SIG-M5 (cell line): ENCODE measurements at regions not wholly inside any gene's neighbourhood (a gene's known extent, or its start where the extent isn't known, plus 50 kb on each side); places are given as distances from the start of the nearest gene placed in this dataset.

ENCODE experiments used
- DNase-seq: peaks from one replicate; lab custom pipeline; 2025; lab: John Stamatoyannopoulos, UW

DNA sequence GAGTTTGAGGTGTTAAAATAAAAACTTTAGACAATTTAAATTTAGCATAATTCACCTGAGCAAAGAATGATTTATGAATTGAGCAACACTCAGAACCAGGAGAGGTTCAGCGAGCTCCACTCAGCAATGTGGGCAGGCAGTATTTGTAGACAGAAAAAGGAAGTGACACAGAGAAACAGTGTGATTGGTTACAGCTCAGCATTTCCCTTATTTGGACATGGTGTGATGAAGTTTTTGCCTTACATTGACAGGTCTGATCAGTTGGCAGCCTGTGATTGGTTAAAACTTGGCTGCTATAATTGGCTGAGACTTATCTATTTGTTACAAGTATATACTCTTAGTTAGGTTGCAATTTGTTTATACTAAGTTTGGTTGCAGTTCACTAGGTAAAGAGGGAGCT lies 621.2 kb upstream of the PRMT6 start:
- no peak for DNase-seq

DNA sequence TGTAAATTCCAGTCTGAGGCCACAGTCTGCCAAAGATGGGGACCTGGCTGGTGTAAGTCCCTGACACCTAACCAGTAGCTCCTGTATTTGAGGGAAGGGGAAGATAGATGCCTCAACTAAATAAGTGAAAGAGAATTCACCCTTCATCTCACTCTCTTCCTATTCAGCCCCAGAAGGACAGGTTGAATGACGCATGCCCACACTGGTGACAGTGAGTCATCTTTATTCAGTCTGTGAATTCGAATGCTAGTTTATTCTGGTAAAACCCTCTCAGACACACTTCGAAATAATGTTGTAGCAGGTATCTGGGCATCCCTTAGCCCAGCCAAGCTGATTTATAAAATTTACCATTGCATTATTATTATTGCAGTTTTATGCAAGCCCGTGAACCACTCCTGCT lies 617.0 kb upstream of the PRMT6 start:
- DNase-seq = no peak

DNA sequence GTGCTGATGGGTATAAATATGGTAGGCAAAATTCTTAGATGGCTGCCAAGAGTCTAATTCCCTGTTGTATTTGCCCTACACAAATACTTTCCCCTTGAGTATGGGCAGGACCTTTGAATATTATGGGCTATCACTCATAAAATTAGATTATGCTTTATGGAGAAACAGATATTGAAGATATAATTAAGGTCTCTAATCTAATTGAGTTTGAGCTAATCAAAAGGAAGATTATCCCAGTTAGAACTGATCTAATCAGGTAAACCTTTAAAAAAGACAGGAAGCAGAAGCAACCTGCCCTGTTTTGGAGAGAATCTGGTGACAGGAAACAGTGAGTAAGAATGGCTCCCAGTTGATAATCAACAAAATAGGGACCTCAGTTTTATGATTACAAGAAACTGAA lies 609.0 kb upstream of the PRMT6 start:
- no peak for DNase-seq

DNA sequence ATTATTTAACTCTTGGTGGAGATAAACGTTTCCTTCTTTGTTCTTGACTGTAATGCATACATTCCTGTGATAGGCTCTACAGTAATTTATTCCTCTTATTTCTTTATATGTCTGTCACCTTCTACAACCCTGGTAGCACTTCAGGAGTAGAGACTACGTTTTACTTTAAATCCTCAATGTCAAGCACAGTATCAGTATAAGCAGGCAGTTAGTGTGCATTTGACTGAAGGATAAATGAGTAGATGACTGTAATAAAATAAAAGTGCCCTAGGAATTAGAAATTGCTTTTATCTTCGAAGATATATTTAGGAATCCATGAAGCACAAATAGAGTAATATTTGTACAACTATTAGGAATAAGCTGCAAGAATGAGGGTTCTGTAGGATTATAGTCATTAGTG lies 599.6 kb upstream of the PRMT6 start:
- DNase-seq = no peak

DNA sequence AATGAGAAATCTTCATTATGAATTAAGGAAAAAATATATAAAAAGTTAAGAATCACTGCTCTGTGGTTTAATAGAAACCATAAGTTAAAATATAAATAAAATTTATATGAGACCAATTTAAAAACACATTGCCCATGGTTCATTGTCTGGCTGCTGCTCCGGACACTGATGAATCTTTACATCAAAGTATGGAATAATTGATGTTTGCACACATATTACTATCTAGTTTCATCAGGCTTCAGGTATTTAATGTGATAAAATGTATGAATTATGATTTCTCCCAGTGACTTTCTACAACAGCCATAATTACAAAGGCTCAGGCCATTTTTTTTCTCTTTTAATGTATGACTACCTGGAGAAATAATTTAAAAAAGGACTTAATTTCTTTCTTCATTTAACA lies 599.1 kb upstream of the PRMT6 start:
- DNase-seq = no peak

DNA sequence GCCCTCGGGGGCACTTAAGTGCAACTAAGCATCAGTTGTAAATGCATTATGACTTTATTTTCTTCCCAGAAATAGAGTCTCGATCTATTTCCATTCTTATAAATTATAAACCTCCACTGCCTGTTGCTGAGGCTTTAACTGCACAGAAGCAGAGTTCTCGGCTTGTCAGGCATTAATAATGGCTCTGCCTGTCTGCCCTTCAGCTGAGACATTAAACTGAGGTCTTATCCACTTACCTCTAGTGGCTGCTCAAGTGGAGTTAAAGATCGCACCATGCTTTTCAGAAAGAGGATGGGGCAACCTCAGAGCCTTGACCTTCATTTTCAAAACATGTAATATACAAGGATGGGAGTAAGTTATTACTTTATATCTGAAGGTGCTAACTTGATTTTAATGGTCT lies 597.6 kb upstream of the PRMT6 start:
- DNase-seq = no peak

DNA sequence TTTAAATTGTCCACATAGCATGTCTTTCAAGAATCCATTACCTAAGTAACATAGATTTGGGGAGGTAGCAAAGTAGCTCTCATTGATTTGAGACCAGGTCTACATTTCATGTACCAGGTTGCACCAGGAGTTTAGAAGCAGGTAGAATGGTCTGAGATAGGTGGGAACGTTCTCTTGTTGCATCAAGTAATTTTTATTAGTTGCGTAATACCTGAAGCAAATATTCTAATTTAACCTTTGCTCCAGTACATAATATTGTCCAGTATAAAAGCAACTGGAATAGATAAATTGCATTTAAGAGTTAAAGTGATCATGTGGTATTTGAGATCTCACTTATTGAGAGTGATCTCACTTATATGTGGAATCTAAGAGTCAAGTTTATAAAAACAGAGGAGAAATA lies 597.1 kb upstream of the PRMT6 start:
- DNase-seq = no peak

DNA sequence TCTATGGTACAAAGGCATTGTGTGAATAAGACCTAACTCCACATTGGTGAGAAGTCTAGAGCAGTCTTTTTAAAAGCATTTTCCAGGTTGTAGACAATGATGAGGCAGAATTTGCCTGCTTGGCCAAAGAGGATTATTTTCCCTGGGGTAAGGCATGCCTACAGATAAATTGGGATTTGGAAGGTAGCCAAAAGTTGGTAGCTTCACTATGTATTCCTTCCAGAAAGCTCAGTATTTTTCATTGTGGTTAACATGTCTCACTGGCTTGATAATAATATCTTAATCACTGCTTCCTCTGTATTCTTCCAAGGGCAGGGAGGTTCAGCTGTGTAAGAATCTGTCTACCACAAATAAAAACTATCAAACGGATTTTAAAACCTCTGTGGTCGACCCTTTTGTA lies 590.8 kb upstream of the PRMT6 start:
- DNase-seq = no peak

DNA sequence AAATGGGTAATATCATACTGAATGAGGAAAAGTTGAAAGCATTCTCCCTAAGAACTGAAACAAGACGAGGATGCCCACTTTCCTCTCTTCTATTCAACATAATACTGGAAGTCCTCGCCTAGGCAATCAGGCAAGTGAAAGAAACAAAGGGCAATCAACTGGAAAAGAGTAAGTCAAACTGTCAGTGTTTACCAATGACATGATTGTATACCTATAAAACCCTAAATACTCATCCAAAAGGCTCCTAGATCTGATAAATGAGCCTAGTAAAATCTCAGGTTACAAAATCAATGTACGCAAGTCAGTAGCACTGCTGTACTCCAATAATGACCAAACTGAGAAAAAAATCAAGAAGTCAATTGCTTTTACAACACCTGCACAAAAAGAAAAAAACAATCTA lies 575.8 kb upstream of the PRMT6 start:
- no peak for DNase-seq

DNA sequence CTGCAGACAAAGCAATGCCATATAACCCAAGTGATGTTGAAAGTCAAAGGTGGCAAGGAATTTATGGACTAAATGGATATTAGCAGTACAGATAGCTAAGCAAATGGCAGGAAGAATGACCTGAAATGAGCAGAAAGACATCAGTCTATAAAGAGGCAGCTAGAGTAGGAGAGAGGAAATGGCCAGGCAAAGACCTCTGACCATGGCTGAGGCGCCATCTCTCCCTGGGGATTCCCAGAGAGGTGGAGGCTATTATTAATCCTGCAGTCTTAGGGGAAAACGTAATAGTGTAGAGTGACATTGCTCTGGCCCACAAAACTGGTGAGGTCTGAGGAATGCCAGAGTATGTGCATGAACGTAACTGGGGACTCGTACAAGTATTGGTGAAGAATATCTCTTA lies 563.6 kb upstream of the PRMT6 start:
- no peak for DNase-seq

DNA sequence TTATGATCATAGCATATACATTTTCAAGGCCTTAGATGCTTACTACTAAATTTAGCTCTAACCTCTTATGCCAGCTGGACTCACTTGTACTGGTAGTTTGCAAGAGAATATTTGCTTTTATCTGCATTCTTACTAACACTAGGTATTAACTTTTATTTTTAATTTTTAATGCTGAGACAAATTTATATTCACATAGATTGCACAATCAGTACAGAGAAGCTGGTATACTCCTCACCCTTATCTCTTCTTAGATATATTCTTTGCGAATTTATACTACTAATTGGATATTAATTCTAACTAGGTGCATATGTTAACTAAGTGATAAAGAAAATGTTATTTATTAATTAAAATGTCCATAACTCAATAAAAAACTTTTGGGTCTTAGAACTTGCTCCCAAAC lies 561.8 kb upstream of the PRMT6 start:
- no peak for DNase-seq

DNA sequence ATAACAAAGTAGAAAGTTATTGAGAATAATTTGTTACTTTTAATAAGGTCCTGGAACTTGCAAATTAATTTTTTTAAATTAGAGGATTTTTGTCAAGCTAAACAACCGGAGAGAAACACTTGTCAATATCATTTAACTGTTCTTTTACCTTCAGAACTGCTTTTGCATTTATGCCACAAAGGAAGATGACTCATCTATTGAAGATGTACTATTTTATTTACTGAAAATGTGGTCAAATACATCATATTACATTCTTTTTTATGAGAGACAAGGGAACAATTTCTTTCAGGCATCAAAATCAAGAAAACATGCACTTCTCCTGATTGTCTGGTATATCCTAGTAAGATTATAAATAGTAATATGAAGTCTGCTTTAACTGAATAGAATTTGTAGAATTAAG lies 558.2 kb upstream of the PRMT6 start:
- DNase-seq = no peak

DNA sequence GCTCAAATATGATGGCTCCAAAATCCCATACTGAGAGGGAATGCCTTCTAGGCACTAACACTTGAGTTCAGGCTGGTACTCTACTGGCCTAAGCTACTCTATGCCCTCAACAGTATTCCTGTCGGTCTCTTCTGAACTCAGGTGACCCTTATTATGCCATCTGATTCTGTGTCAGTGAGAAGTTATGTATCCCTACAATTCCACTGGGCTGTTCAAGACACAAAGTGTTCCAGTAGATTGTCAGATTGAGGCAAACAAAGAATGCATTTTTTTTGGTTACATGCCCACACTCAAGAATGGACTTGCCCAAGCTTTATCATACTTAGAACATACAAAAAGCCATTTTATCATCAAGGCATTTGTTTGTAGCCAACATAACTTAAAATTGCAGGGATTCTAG lies 553.8 kb upstream of the PRMT6 start:
- no peak for DNase-seq

DNA sequence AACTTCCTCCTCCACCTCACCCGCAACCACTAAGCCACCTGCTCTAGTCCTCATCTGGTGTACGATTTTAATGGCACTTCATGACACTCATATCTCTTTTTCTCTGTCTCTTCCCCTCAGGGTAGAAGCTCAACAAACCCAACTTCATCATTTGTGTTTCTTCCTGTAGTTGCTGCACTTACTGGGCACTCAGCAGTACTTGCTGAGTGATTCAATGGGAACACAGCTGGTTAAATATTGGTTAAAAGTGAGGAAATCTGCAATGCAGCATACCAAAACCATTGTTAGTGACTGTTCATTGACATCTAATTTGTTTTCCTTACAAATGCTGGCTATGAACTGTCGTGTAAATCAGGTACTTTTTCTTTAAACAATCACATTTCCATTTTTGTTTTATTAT lies 541.1 kb upstream of the PRMT6 start:
- DNase-seq = no peak

DNA sequence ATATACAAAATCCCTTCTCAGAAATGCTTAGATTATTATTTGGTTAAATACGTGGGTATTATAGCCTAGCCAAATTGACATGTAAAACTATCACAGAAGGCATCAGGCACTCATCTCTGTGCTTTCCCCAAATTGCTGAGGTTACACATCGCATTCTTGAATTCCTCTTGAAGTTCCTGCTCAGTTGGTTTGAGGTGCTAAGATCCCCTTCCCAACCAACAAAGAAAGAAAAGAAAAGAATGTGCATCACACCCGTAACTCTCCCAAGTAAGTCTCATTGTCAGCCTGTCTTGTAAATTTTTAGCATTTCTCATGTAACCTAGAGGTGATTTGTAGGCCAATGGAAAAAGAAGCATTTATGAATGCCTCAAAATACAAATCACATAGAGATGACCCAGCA lies 539.2 kb upstream of the PRMT6 start:
- DNase-seq = no peak

DNA sequence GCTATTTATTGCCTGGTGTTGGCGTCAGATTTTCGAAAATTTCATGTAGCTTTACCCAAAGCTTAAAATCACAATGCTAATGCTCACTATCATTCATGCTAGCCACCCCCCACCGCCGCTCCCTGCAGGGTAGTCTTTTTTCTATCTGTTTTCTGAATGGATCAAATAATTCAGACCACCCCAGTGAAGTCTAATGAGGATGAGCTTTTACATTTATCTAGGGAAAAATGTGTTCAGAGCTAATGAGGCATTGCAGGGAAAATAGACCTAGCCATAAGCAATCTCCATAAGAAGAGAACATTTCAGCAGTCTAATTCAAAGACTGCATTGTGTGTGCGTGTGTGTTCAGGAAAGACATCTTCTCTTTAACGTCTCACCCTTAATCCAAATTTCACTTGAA lies 533.0 kb upstream of the PRMT6 start:
- no peak for DNase-seq

DNA sequence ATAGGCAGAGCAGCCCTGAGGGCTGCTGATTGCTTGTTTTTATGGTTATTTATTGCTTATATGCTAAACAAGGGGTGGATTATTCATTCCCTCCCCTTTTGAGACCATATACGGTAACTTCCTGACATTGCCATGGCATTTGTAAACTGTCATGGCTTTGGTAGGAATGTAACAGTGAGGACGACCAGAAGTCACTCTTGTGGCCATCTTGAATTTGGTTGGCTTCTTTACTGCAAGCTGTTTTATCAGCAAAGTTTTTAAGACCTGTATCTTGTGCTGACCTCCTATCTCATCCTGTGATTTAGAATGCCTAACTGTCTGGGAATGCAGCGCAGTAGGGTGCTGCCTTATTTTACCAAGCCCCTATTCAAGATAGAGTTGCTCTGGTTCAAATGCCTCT lies 531.8 kb upstream of the PRMT6 start:
- no peak for DNase-seq

DNA sequence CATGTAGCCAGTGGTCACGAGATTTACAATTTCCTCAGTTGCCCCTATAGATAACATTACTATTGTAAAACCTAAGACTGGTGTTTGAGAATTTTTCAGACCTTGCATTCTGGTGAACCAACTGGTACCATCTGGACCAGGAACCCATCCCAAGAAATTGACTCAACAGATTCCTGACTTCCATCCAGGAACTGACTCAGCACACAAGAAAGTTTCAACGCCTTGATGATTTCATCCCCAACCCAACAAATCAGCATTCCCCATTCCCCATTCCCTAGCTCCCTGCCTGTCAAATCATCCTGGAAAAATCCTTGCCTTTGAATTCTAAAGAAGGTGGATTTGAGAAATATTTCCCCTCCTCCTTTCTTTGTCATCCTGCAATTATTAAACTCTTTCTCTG lies 529.8 kb upstream of the PRMT6 start:
- no peak for DNase-seq

DNA sequence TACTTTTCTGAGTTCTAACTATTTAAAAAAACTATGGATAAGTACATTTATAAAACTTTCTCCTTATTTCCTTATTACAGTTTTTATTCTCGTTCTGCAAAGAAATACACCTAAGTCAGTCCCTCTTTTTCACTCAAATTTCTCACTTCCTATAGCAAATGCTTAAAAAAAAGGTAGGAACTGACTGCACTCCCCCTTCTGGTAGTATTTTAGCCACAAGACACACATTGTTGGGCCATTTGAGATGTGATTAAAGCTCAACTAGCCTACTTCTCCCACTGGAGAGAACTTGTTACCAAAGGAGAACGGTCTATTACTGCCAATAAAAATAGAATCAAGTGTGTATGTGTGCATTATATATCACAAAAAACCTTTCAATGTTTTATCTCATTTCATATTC lies 521.9 kb upstream of the PRMT6 start:
- DNase-seq = no peak

DNA sequence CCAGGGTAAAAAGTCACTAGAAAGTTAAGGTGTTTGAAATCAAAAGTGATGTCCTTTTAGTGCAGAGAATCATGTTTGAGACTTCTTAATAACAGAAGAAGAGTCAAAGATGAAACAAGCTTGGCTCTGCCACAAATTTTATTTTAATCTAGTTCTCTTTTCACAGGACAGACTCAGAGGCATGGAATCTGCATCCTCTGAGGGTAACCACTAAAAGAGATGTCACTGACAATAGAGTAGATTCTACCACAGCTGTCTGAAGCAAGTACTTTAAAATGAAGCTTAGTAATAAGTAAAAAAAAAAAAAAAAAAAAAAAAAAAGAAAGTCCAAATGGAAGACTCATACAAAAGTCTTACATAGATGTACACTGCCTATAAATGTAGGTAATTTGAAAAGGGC lies 519.7 kb upstream of the PRMT6 start:
- DNase-seq = no peak

DNA sequence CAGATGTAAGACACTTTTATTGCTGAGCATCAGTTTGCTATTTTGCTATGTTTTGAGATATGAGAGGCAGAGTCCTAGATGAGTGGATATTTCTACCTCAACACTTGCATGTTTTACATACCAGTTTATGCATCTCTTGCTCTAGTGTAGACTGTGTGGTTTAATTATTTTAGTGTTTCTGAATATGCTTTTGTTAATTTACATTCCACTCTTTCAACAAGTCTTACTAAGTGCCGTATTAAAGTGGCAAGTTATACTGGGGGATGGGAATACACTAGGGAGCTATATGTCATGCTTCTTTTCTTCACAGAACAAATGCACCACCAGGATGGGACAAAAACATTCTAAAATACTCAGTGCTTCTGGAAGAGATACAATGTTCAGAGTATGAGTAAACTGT lies 507.7 kb upstream of the PRMT6 start:
- no peak for DNase-seq

DNA sequence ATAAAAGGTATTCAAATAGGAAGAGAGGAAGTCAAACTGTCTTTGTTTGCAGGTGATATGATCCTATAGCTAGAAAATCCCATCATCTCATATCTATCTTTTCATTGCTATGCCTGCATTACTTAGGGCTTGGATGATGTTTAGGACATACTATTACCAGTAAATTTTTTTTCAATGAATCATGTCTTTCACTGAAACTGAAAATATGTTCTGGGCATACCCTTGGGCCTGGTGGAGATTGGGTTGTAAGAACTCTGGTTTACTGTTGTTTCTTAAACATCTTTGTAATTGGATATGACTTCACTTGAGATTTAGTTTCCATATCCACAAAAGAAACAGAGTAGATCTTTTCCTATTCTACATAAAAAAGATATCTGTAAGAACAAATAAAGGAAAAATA lies 502.2 kb upstream of the PRMT6 start:
- DNase-seq = no peak

DNA sequence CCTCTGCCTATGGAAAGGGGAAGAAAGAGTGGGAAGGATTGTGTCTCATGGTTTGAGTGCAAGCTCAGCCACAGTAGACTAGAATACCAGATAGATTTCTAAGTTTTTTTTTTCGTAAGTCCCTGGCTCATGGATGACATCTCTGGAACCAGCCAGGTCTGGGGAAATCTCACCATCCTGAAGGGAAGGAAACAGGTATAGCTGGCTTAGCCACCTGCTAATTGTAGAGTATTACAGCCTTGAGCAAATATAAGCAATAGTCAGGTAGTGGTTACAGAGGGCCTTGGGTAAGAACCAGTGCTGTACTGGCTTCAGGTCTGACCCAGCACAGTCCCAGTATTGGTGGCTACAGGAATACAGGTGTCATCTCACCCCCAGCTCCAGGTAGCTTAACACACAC lies 500.9 kb upstream of the PRMT6 start:
- no peak for DNase-seq

DNA sequence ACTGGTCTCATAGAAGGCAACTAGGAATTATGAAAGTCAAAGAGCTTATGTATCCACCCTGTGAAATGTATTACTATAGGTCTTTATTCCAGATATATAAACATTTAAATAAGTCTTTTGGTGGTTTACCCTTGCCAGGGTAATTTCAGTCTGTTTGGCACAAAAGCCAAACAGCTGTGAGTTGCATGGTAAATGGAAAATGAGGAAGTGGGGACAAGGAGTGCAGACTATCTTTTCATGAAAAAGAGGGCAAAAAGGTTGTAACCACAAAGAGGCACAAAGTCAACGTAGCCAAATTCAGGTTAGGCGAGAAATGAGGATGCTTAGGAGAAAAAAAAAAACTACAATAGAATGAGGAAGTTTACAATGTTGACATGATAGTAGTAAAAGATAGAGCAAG lies 492.3 kb upstream of the PRMT6 start:
- DNase-seq = no peak

DNA sequence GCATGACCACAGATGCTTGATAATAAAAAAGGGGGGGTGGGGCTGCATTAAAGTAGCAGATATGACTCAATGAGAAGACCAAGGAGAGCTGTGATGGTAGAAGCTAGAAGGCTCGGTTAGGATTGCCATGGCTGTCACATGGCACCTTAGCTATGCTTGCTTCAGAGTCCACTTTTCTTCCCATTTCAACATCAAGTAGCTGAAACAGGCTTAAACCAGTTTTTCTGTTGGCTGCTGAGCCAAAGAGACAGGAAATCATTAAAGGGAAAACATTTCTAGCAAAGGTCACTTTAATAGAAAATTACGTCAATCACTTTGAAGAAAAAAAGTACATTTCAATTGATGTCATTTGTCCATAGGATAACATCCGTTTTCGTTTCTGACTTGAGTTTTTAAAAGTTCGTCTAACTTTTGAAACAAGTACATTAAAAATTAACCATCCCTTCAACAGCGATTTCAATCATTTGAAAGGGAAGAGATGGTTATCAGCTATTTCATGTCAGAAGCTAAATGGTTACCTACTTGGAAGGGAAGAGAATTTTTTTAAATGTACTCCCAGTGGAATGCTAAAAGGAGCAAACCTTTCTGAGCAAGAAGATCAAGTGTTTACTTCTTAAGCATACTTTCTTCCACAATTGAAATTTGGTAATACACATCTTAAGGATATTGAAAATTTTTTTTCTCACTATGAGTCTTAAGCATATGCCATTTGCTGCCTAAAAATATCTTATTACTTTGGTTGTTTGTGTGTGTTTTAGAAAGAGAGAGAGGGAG lies 488.1 kb upstream of the PRMT6 start:
- no peak for DNase-seq
